ENCODE measurements at regions not wholly inside any gene's neighbourhood (a gene's known extent, or its start where the extent isn't known, plus 50 kb on each side); places are given as distances from the start of the nearest gene placed in this dataset.

GRCh38 chr2:43038034-43038695 lies 188.2 kb downstream of the ZFP36L2 start:
- H3K27me3 Mint-ChIP-seq (ENCODE audit: insufficient read depth): peaks cover 13% of the 10 kb centered on the region
- no peak overlapping the region for H3K4me3 Mint-ChIP-seq
- no peak overlapping the region for H3K27ac Mint-ChIP-seq
- H3K4me1 Mint-ChIP-seq (ENCODE audit: low read depth): no peaks in the 10 kb centered on the region
- H3K9me3 Mint-ChIP-seq: no peaks in the 10 kb centered on the region
- no peak for DNase-seq (ENCODE audit: low spot score)
- intact Hi-C loops (cut with micrococcal nuclease): no loop called here
- H3K36me3 Mint-ChIP-seq (ENCODE audit: low read depth): no peaks in the 10 kb centered on the region

- DNase-seq (ENCODE audit: low spot score): no peak
- Mint-ChIP-seq H3K27me3 (ENCODE audit: insufficient read depth) (peaks cover 13% of the 10 kb centered on the region), H3K9me3 (no peaks in the 10 kb centered on the region), H3K36me3 (ENCODE audit: low read depth) (no peaks in the 10 kb centered on the region), H3K27ac (no peak overlapping the region), H3K4me1 (ENCODE audit: low read depth) (peaks cover 5% of the 10 kb centered on the region), H3K4me3 (no peak overlapping the region)
- intact Hi-C loops (cut with micrococcal nuclease): no loop called here
These were observed 190.5 kb downstream of the ZFP36L2 start for GRCh38 chr2:43035922-43036321.

DNA sequence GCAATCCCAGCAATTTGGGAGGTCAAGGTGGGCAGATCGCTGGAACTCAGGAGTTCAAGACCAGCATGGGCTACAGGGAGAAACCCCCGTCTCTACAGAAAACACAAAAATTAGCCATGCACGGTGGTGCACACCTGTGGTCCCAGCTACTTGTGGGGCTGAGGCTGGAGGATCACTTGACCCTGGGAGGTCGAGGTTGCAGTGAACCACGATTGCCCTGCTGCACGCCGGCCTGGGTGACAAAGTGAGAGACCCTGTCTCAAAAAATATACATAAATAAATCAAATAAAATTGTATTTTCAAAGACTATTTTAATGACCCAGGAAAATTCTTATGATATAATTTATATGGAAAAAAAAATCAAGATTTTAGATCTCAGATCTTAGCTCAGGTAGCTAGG lies 191.5 kb downstream of the ZFP36L2 start:
- H3K4me3 Mint-ChIP-seq: no peak overlapping the region
- H3K9me3 Mint-ChIP-seq: no peaks in the 10 kb centered on the region
- intact Hi-C loops (cut with micrococcal nuclease): no loop called here
- peaks cover 5% of the 10 kb centered on the region for H3K4me1 Mint-ChIP-seq (ENCODE audit: low read depth)
- H3K36me3 Mint-ChIP-seq (ENCODE audit: low read depth): no peaks in the 10 kb centered on the region
- peaks cover 12% of the 10 kb centered on the region for H3K27me3 Mint-ChIP-seq (ENCODE audit: insufficient read depth)
- DNase-seq (ENCODE audit: low spot score): no peak
- H3K27ac Mint-ChIP-seq: no peak overlapping the region

DNA sequence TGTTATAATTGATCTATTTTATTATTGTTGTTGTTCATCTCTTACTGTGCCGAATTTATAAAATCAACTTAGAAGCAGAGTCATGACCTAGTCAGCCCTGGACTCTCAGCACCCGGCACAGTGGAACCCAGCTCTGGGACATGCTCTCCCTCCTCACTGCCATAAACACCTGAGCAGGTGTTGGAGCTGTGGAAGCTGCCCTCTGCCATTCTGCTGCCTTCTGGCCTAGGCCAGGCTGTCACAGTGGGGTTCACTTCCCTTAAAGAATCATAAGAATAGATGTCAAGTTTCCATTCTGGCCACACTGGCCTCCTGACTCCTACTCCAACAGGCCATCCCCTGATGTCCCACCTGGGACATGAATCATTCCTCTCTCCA lies 192.2 kb downstream of the ZFP36L2 start:
- Mint-ChIP-seq H3K27me3 (ENCODE audit: insufficient read depth) (peaks cover 12% of the 10 kb centered on the region), H3K4me1 (ENCODE audit: low read depth) (peaks cover 5% of the 10 kb centered on the region), H3K9me3 (no peaks in the 10 kb centered on the region), H3K27ac (no peak overlapping the region), H3K4me3 (no peak overlapping the region), H3K36me3 (ENCODE audit: low read depth) (no peaks in the 10 kb centered on the region)
- no peak for DNase-seq (ENCODE audit: low spot score)
- intact Hi-C loops (cut with micrococcal nuclease): no loop called here

GRCh38 chr2:43033466-43034241 lies 192.8 kb downstream of the ZFP36L2 start:
- Mint-ChIP-seq H3K27ac (no peak overlapping the region), H3K4me1 (ENCODE audit: low read depth) (peaks cover 5% of the 10 kb centered on the region), H3K9me3 (no peaks in the 10 kb centered on the region), H3K27me3 (ENCODE audit: insufficient read depth) (peaks cover 12% of the 10 kb centered on the region), H3K4me3 (no peak overlapping the region), H3K36me3 (ENCODE audit: low read depth) (no peaks in the 10 kb centered on the region)
- intact Hi-C loops (cut with micrococcal nuclease): no loop called here
- DNase-seq (ENCODE audit: low spot score): no peak

DNA sequence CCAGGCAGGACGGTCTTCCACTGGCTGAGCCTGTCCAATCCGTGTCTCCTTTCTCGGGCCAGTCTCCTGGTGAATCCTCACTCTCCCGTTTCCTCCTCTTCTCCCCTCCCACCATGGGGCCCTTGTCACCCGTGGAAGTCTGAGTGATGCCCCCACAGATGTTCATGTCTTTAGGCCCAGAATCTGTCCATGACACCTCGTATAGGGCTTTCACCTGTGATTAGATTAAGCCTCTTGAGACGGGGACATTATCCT lies 193.5 kb downstream of the ZFP36L2 start:
- H3K27me3 Mint-ChIP-seq (ENCODE audit: insufficient read depth): peaks cover 10% of the 10 kb centered on the region
- no peak for DNase-seq (ENCODE audit: low spot score)
- H3K36me3 Mint-ChIP-seq (ENCODE audit: low read depth): no peaks in the 10 kb centered on the region
- intact Hi-C loops (cut with micrococcal nuclease): no loop called here
- H3K27ac Mint-ChIP-seq: no peak overlapping the region
- H3K4me1 Mint-ChIP-seq (ENCODE audit: low read depth): peaks cover 5% of the 10 kb centered on the region
- no peak overlapping the region for H3K4me3 Mint-ChIP-seq
- no peaks in the 10 kb centered on the region for H3K9me3 Mint-ChIP-seq

DNA sequence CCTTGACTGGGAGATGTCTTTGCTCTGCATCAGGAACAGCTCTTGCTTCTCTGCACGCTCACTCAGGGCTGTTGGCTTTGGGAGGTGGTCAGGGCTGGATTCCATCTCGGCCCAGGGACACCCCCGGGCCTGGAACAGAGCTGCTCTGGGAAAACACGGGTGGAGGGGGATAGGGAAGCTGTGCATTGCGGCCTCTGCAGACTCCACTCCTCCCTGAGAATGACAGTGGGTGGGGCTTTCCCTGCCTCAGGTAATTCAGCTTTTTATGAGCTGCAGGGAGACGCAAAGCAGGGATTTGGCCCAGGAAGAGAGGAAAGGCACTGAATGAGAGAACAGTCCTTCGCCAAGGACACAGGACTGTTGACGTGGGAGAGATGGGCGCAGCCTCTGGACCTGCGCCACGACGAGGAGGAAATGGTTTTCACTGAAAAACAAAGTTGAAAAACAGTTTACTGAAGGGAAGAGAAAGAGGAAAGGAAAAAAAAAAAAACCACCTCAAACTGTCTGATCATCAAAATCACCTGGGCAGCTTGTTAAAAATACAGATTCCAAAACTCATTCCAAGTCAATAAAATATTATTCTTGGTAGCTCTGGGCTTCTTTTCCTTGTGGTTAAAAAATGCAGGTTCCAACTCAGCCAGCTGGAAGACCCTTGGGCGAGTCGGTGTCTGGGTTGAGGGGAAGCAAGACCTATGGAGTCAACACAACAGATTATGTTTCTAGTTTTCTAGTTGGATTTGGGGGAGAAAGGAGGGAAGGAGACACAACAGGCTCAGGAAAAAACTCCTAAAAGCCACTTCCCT lies 194.0 kb downstream of the ZFP36L2 start:
- Mint-ChIP-seq H3K9me3 (no peaks in the 10 kb centered on the region), H3K36me3 (ENCODE audit: low read depth) (no peaks in the 10 kb centered on the region), H3K4me3 (no peak overlapping the region), H3K27me3 (ENCODE audit: insufficient read depth) (peaks cover 9% of the 10 kb centered on the region), H3K4me1 (ENCODE audit: low read depth) (peaks cover 5% of the 10 kb centered on the region), H3K27ac (no peak overlapping the region)
- no peak for DNase-seq (ENCODE audit: low spot score)
- intact Hi-C loops (cut with micrococcal nuclease): no loop called here

DNA sequence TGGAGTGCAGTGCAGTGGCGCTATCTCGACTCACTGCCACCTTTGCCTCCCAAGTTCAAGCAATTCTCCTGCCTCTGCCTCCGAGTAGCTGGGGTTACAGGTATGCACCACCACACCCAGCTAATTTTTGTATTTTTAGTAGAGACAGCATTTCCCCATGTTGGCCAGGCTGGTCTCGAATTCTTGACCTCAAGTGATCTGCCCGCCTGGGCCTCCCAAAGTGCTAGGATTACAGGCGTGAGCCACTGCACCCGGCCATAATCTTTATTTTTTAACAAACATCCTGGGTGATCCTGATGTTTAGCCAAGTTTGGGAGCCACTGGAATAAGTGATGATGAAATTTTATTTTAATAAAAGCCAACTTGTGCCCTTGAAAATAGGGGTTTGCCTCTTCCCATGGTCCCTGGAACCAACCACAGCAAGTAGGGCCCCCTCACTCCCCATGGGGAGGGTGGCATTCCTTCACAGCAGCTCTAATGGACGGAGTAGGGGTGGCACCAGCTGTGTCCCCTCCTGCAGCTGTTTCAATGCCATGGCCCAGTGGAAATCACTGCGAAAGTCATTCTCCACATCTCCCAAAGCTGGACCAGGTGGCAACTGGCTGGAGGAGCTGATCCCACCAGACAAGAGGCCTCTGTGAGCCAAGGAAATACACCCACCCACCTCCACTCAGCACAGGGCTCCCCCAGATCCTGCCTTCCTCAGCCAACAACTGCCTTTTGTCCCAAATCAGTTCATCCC lies 194.8 kb downstream of the ZFP36L2 start:
- no peak overlapping the region for H3K27ac Mint-ChIP-seq
- no peak overlapping the region for H3K4me3 Mint-ChIP-seq
- intact Hi-C loops (cut with micrococcal nuclease): no loop called here
- no peaks in the 10 kb centered on the region for H3K36me3 Mint-ChIP-seq (ENCODE audit: low read depth)
- H3K4me1 Mint-ChIP-seq (ENCODE audit: low read depth): peaks cover 5% of the 10 kb centered on the region
- no peaks in the 10 kb centered on the region for H3K9me3 Mint-ChIP-seq
- no peak for DNase-seq (ENCODE audit: low spot score)
- H3K27me3 Mint-ChIP-seq (ENCODE audit: insufficient read depth): peaks cover 9% of the 10 kb centered on the region

- H3K27me3 Mint-ChIP-seq (ENCODE audit: insufficient read depth): peaks cover 3% of the 10 kb centered on the region
- intact Hi-C loops (cut with micrococcal nuclease): no loop called here
- H3K4me3 Mint-ChIP-seq: no peak overlapping the region
- H3K9me3 Mint-ChIP-seq: no peaks in the 10 kb centered on the region
- DNase-seq (ENCODE audit: low spot score): no peak
- no peak overlapping the region for H3K27ac Mint-ChIP-seq
- H3K4me1 Mint-ChIP-seq (ENCODE audit: low read depth): peaks cover 5% of the 10 kb centered on the region
- H3K36me3 Mint-ChIP-seq (ENCODE audit: low read depth): no peaks in the 10 kb centered on the region
These were observed 195.7 kb downstream of the ZFP36L2 start for GRCh38 chr2:43030551-43031307.

DNA sequence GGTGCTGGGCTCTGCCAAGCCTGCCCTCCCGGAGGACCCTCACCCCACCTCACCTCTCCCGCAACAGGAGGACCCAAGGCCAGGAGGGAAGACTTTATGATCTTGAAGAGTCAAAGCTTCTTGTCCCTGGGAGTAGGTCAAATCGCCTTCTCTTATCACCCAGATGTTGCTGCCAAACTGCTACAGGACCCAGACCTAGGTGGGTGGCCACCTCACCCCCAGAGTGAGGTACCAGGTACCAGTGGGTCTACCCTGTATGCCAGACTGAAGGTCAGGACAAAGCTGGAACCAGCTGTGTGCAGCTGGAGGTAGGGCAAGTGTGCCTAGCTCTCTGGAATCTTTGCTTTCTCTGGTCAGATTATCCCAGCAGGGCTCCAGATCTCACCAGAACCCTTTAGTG lies 197.2 kb downstream of the ZFP36L2 start:
- intact Hi-C loops (cut with micrococcal nuclease): no loop called here
- DNase-seq (ENCODE audit: low spot score): no peak
- Mint-ChIP-seq H3K4me1 (ENCODE audit: low read depth) (peaks cover 5% of the 10 kb centered on the region), H3K9me3 (no peaks in the 10 kb centered on the region), H3K36me3 (ENCODE audit: low read depth) (no peaks in the 10 kb centered on the region), H3K27ac (no peak overlapping the region), H3K4me3 (no peak overlapping the region), H3K27me3 (ENCODE audit: insufficient read depth) (peaks cover 2% of the 10 kb centered on the region)

DNA sequence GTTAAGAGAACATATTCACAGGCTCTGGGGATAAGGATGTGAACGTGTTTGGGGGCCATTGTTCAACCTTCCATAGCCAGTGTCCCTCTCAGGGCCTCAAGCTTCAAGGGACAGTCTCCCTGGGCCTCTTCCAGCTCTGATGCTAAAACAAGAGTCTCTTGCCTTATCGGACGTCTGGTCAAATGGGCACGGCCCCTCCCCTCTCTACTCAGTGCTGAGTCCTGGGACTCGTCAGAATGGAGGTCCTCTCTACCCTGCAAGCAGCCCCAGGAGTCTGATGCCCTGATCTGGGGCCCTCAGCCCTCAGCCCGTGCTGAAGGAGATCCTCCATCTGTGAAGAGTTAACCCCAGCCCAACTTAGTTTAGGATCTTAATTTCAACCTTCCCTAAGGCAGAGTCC lies 198.2 kb downstream of the ZFP36L2 start:
- H3K27ac Mint-ChIP-seq: no peak overlapping the region

DNA sequence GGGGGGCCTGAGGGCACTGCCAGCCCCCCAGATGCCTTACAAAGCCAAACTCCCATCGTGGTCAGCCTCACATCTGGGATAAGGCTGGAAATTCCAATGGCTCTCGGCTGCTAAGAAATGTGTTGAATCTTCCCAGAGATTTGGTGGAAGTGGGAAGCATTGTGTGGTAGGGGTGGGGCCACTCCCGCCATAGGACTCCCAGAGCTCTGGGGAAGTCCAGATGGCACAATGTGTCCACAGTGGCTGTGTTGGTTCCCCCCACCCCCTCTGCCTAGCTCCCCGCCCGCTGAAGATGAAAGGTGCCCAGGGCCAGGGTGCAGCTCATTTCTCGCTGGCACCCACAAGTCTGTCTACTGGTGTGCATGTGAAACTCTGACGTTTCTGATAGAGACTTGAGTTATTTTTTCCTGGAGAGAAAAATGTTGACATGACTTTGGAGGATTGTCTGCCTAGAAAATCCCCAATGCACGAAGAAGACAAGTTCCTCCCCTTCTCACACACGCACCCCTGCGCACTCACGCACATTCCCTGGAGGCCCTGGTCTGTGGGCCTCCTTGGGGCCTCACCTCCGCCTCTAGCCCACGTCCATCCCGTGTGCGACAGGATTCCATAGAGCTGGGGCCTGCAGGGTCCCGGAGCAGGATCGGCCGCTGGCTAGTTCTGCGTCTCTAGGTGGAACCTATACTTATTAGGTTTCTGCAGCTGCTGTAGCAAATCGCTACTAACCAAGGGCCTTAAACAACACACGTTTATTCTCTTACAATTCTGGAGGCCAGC lies 199.1 kb downstream of the ZFP36L2 start:
- H3K27ac Mint-ChIP-seq: no peak overlapping the region
- intact Hi-C loops (cut with micrococcal nuclease): no loop called here

More for the DNA sequence above, 198.2 kb downstream of the ZFP36L2 start:
- H3K9me3 Mint-ChIP-seq: no peaks in the 10 kb centered on the region
- no peak for DNase-seq (ENCODE audit: low spot score)
- H3K36me3 Mint-ChIP-seq (ENCODE audit: low read depth): no peaks in the 10 kb centered on the region
- H3K27me3 Mint-ChIP-seq (ENCODE audit: insufficient read depth): peaks cover 2% of the 10 kb centered on the region
- H3K4me3 Mint-ChIP-seq: no peak overlapping the region
- intact Hi-C loops (cut with micrococcal nuclease): no loop called here
- peaks cover 5% of the 10 kb centered on the region for H3K4me1 Mint-ChIP-seq (ENCODE audit: low read depth)

More for the DNA sequence above, 199.1 kb downstream of the ZFP36L2 start:
- Mint-ChIP-seq H3K36me3 (ENCODE audit: low read depth) (peaks cover 2% of the 10 kb centered on the region), H3K4me1 (ENCODE audit: low read depth) (peaks cover 3% of the 10 kb centered on the region), H3K4me3 (no peak overlapping the region), H3K27me3 (ENCODE audit: insufficient read depth) (peaks cover 2% of the 10 kb centered on the region), H3K9me3 (peaks cover 6% of the 10 kb centered on the region)
- no peak for DNase-seq (ENCODE audit: low spot score)
